ENCODE measurements at regions not wholly inside any gene's neighbourhood (a gene's known extent, or its start where the extent isn't known, plus 50 kb on each side); places are given as distances from the start of the nearest gene placed in this dataset.

DNA sequence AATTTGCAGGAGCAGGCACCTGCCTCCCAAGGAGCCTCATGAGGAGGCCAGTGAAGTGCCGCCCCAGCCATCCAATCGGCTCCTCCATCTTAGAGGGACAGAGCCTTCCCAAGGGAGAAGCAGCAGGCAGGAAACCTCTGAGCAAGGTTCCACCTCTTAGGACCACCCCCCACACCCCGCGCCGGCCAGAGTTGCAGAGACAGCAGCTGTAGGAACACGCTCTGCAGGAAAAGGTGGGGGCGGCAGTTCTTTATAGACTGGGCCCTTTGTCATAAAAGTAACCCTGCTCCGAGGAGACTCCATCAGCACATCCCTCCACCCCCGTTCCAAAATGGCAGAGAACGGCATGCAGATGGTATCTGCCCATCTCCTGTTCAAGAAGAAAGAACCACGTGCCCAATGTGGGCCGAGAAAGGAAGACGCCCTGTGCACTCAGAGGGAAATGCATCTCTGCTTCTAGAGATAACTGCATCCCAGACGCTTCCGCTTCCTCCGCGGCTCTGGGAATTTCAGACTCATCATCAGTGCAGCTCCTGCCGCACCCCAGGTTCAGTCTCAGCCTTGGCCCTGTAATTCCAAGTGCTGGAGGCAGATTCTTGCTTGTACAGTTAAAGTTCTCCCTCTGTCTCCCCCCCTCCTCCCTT lies 98.5 kb downstream of the SPATA19 start:
- no peak for DNase-seq (ENCODE audit: low read depth, low spot score)
- peaks cover 45% of the 10 kb centered on the region for H3K9me3 ChIP-seq (ENCODE audit: control insufficient read depth, insufficient read depth, low read length)
- ChIA-PET POLR2A (no interaction called here), CTCF (no interaction called here)
- no peak overlapping the region for H3K27ac ChIP-seq (ENCODE audit: low read depth, low read length)
- H3K4me3 ChIP-seq (ENCODE audit: low read depth, low read length), result no peak overlapping the region
- H3K27me3 ChIP-seq (ENCODE audit: control insufficient read depth, insufficient read depth, low read length), result no peaks in the 10 kb centered on the region
- TF ChIP-seq, protein P1, sequence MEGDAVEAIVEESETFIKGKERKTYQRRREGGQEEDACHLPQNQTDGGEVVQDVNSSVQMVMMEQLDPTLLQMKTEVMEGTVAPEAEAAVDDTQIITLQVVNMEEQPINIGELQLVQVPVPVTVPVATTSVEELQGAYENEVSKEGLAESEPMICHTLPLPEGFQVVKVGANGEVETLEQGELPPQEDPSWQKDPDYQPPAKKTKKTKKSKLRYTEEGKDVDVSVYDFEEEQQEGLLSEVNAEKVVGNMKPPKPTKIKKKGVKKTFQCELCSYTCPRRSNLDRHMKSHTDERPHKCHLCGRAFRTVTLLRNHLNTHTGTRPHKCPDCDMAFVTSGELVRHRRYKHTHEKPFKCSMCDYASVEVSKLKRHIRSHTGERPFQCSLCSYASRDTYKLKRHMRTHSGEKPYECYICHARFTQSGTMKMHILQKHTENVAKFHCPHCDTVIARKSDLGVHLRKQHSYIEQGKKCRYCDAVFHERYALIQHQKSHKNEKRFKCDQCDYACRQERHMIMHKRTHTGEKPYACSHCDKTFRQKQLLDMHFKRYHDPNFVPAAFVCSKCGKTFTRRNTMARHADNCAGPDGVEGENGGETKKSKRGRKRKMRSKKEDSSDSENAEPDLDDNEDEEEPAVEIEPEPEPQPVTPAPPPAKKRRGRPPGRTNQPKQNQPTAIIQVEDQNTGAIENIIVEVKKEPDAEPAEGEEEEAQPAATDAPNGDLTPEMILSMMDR (IDR thresholded peaks at IDR 0.05; ENCODE audit: low read depth, low read length), result no peak

DNA sequence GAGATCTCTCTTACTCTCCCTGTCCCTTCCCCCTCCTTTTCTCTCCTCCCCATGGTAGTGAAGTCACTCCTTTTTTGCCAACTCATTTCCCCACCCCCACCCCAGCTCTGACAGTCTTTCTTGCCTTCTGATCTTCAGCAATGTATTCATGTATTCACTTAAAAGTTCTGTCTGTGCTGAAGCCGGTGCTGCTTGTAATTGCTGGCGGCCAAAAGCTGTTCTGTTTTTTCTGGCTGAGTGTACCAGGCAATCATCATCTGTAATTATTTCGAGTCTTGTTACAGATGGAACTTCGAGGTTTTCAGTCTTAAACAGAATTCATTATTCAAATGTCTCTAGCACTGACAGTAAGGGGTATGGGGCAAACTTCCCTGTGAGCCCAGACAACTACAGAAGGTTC lies 99.5 kb downstream of the SPATA19 start:
- H3K9me3 ChIP-seq (ENCODE audit: control insufficient read depth, insufficient read depth, low read length), result peaks cover 45% of the 10 kb centered on the region
- ChIA-PET CTCF (no interaction called here), POLR2A (no interaction called here)
- DNase-seq (ENCODE audit: low read depth, low spot score), result no peak
- no peak overlapping the region for H3K27ac ChIP-seq (ENCODE audit: low read depth, low read length)
- TF ChIP-seq, protein P1 (IDR thresholded peaks at IDR 0.05; ENCODE audit: low read depth, low read length), result no peak
- no peaks in the 10 kb centered on the region for H3K27me3 ChIP-seq (ENCODE audit: control insufficient read depth, insufficient read depth, low read length)
- H3K4me3 ChIP-seq (ENCODE audit: low read depth, low read length), result no peak overlapping the region

DNA sequence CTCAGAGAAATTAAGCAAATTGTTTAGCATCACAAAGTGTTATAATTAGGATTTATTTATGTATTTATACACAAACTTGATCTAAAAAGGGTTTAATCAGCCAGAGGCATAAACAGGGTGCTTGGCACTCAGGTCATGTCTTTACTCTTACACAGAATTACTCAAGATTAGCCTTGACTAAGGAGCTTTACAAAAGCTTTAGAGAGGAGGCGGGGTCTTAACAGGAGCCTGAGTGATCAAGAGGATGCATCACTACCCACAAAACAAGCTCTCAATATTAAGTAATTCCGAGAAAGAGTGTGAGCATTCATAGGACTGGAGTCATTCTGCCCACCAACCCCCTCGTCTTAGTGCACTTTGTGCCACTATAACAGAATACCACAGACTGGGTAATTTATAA lies 103.0 kb downstream of the SPATA19 start:
- CTCF ChIA-PET, result no interaction called here
- H3K27me3 ChIP-seq (ENCODE audit: control insufficient read depth, insufficient read depth, low read length), result no peaks in the 10 kb centered on the region
- TF ChIP-seq, protein P1 (IDR thresholded peaks at IDR 0.05; ENCODE audit: low read depth, low read length), result no peak
- no peak overlapping the region for H3K4me3 ChIP-seq (ENCODE audit: low read depth, low read length)
- no peak for DNase-seq (ENCODE audit: low read depth, low spot score)
- no peak overlapping the region for H3K27ac ChIP-seq (ENCODE audit: low read depth, low read length)
- POLR2A ChIA-PET, result no interaction called here
- peaks cover 31% of the 10 kb centered on the region for H3K9me3 ChIP-seq (ENCODE audit: control insufficient read depth, insufficient read depth, low read length)

DNA sequence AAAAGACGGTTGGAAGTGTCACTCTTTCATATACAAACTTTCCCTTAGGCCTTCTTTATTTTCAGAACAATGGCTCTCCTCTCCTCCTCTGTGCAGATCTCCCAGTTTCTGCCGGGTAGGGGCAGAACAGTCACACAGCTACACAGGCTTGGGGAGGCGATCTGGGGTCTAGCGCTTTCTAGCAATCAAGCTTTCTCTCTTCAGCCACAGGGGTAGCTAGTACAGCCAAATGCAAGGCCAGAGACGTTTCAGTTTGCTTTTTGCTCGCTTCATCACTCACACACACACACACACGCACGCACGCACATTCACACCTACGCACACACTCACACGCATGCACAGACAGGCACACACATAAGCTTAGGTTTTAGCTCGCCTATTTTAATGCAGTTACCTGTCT lies 104.3 kb downstream of the SPATA19 start:
- no peak overlapping the region for H3K27ac ChIP-seq (ENCODE audit: low read depth, low read length)
- H3K9me3 ChIP-seq (ENCODE audit: control insufficient read depth, insufficient read depth, low read length), result peaks cover 23% of the 10 kb centered on the region
- TF ChIP-seq, protein P1 (IDR thresholded peaks at IDR 0.05; ENCODE audit: low read depth, low read length), result no peak
- H3K4me3 ChIP-seq (ENCODE audit: low read depth, low read length), result no peak overlapping the region
- no peaks in the 10 kb centered on the region for H3K27me3 ChIP-seq (ENCODE audit: control insufficient read depth, insufficient read depth, low read length)
- ChIA-PET CTCF (no interaction called here), POLR2A (no interaction called here)
- DNase-seq (ENCODE audit: low read depth, low spot score), result no peak

DNA sequence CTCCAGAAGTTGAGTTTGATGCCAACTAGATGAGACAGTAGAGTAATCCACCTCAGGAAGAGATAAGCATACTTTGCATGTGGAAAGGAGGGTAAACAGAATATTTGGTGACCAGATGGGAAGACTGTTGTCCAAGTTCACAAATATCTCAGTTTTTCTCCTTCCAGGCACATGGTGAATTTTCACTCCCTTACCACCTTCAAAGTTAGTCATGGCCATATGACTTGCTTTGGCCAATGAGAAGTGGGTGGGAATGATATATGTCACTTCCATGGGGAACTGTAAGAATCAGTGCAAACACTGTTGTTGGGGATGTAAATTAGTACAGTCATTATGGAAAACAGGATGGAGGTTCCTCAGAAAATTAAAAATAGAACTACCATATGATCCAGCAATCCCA lies 105.8 kb downstream of the SPATA19 start:
- TF ChIP-seq, protein P1 (IDR thresholded peaks at IDR 0.05; ENCODE audit: low read depth, low read length), result no peak
- Histone ChIP-seq H3K9me3 (ENCODE audit: control insufficient read depth, insufficient read depth, low read length) (peaks cover 26% of the 10 kb centered on the region), H3K27me3 (ENCODE audit: control insufficient read depth, insufficient read depth, low read length) (no peaks in the 10 kb centered on the region), H3K27ac (ENCODE audit: low read depth, low read length) (no peak overlapping the region), H3K4me3 (ENCODE audit: low read depth, low read length) (no peak overlapping the region)
- no peak for DNase-seq (ENCODE audit: low read depth, low spot score)
- CTCF ChIA-PET, result no interaction called here
- POLR2A ChIA-PET, result no interaction called here
